ENCODE measurements at regions not wholly inside any gene's neighbourhood (a gene's known extent, or its start where the extent isn't known, plus 50 kb on each side); places are given as distances from the start of the nearest gene placed in this dataset.

DNA sequence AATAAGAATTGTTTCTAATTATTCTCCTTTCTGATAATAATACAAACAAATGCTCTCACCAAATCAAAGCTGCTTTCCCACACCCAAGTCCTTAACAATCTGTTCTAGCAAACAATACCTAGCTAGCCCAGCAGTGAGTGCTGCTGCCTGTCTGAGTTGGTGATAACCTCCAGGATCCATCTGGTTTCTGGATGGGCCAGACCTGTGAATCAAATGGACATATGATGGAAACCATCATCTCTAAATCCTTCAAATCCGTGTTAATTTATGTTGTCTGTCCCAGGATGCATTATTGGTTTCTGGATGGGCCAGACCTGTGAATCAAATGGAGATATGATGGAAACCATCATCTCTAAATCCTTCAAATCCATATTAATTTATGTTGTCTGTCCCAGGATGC lies 1230.0 kb downstream of the AMY1C start:
- DNase-seq (ENCODE audit: low read depth in 1 of 2, low spot score in 1 of 2) = no peak
- Histone ChIP-seq H3K36me3 (no peaks in the 10 kb centered on the region), H3K4me3 (no peak overlapping the region), H3K27me3 (no peaks in the 10 kb centered on the region), H3K9me3 (ENCODE audit: low read depth) (no peaks in the 10 kb centered on the region), H3K4me1 (ENCODE audit: low read depth) (no peaks in the 10 kb centered on the region), H3K27ac (no peak overlapping the region)
- TF ChIP-seq, protein P1, sequence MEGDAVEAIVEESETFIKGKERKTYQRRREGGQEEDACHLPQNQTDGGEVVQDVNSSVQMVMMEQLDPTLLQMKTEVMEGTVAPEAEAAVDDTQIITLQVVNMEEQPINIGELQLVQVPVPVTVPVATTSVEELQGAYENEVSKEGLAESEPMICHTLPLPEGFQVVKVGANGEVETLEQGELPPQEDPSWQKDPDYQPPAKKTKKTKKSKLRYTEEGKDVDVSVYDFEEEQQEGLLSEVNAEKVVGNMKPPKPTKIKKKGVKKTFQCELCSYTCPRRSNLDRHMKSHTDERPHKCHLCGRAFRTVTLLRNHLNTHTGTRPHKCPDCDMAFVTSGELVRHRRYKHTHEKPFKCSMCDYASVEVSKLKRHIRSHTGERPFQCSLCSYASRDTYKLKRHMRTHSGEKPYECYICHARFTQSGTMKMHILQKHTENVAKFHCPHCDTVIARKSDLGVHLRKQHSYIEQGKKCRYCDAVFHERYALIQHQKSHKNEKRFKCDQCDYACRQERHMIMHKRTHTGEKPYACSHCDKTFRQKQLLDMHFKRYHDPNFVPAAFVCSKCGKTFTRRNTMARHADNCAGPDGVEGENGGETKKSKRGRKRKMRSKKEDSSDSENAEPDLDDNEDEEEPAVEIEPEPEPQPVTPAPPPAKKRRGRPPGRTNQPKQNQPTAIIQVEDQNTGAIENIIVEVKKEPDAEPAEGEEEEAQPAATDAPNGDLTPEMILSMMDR (IDR thresholded peaks at IDR 0.05; ENCODE audit: low read depth, low read length) = no peak

DNA sequence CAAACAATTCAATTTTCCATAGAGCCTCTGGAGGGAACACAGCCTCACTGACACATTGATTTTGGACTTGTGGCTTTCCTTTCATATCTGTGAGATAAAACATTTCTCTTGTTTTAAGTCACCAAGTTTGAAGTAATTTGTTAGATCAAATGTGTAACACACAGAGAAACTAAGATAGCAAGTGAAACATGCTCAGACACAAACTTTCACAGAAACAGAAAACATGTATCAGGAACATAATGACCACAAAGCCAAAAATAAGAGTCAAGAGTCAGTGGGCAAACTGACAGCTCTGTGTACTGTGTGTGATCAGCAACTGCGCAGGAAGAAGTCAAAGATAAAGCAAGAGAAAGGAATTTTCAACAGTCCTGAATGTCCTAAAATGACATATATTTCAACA lies 1237.5 kb downstream of the AMY1C start:
- no peak overlapping the region for H3K27ac ChIP-seq
- H3K4me3 ChIP-seq = no peak overlapping the region
- no peak for DNase-seq (ENCODE audit: low read depth in 1 of 2, low spot score in 1 of 2)
- TF ChIP-seq, protein P1 (IDR thresholded peaks at IDR 0.05; ENCODE audit: low read depth, low read length) = no peak
- H3K9me3 ChIP-seq (ENCODE audit: low read depth) = no peaks in the 10 kb centered on the region
- no peaks in the 10 kb centered on the region for H3K36me3 ChIP-seq
- no peaks in the 10 kb centered on the region for H3K4me1 ChIP-seq (ENCODE audit: low read depth)
- no peaks in the 10 kb centered on the region for H3K27me3 ChIP-seq

DNA sequence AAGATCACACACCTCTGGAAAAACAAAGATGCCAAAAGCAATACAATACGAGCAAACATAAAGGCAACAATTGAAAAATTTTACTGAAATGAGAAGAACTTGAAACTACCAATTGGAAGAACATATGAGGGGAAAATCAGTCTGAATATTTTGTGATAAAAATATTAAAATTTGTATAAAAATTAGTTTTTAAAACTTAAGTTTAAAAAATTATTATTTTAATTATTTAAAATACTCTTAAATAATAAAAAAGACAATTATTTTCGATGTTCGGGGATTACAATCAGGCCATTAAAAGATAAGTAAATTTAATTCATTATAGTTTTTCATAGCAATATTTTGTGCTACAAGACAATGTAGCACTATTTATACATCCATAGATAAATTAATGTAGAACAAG lies 1239.3 kb downstream of the AMY1C start:
- Histone ChIP-seq H3K4me1 (ENCODE audit: low read depth) (no peaks in the 10 kb centered on the region), H3K27ac (no peak overlapping the region), H3K27me3 (no peaks in the 10 kb centered on the region), H3K9me3 (ENCODE audit: low read depth) (no peaks in the 10 kb centered on the region), H3K4me3 (no peak overlapping the region), H3K36me3 (no peaks in the 10 kb centered on the region)
- DNase-seq (ENCODE audit: low read depth in 1 of 2, low spot score in 1 of 2) = no peak
- TF ChIP-seq, protein P1 (IDR thresholded peaks at IDR 0.05; ENCODE audit: low read depth, low read length) = no peak

DNA sequence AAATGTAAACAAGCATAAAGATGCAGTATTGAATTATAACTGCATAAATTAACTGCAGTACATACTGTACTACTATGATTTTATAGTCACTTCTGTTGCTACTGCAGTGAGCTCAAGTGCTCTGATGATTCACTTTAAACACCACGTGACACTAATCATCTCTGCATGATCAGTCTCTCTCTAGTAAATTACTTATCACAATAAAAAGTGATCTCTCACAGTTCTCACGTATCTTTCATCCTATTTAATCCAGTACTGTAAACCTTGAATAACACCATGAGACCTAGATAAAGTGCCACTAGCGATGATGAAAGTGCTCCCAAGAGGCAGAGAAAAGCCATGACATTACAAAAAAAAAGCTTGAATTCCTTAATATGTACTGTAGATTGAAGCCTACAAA lies 1242.0 kb downstream of the AMY1C start:
- Histone ChIP-seq H3K4me1 (ENCODE audit: low read depth) (no peaks in the 10 kb centered on the region), H3K9me3 (ENCODE audit: low read depth) (no peaks in the 10 kb centered on the region), H3K27me3 (no peaks in the 10 kb centered on the region), H3K4me3 (no peak overlapping the region), H3K27ac (no peak overlapping the region), H3K36me3 (no peaks in the 10 kb centered on the region)
- TF ChIP-seq, protein P1 (IDR thresholded peaks at IDR 0.05; ENCODE audit: low read depth, low read length) = no peak
- DNase-seq (ENCODE audit: low read depth in 1 of 2, low spot score in 1 of 2) = no peak

DNA sequence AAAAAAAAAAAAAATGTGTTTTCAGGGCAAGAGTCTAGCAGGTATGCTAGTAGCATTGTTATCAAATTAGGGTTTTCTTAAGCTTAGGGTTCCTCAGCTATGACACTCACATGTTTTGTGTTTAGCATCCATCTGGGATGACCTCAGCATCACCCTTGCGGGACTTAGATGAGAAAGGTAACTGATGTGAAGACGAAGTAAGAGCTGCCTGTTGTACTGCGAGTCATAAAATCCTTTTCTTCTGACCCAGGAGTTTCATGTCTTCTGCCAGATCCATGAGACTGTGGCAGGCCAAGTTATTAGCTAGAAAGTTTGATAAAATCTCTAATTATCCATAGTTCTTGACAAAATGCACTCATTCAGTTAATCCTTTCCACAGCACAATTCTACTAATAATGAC lies 1251.1 kb downstream of the AMY1C start:
- DNase-seq (ENCODE audit: low read depth in 1 of 2, low spot score in 1 of 2) = no peak
- Histone ChIP-seq H3K27me3 (no peaks in the 10 kb centered on the region), H3K27ac (no peak overlapping the region), H3K4me1 (ENCODE audit: low read depth) (no peaks in the 10 kb centered on the region), H3K9me3 (ENCODE audit: low read depth) (no peaks in the 10 kb centered on the region), H3K36me3 (no peaks in the 10 kb centered on the region), H3K4me3 (no peak overlapping the region)
- TF ChIP-seq, protein P1 (IDR thresholded peaks at IDR 0.05; ENCODE audit: low read depth, low read length) = no peak

DNA sequence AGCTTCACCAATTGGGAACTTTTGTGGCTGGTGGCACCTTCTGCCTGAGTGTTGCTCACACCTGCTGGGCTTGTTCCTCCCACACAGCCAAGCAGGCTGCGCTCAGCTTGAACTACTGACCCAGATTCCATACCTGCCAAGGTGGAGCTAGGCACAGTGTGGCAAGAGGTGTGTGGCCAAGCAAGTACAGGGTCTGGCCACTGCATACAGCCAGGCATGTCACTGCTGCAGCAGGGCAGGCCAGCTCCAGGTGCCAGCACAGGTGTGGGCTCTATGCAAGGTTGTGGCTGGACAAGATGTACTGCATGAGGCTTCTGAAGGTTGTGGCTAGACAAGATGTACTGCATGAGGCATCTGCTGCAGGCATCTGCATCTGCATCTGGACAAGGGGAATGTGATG lies 1254.8 kb downstream of the AMY1C start:
- no peak overlapping the region for H3K4me3 ChIP-seq
- TF ChIP-seq, protein P1 (IDR thresholded peaks at IDR 0.05; ENCODE audit: low read depth, low read length) = no peak
- no peaks in the 10 kb centered on the region for H3K27me3 ChIP-seq
- no peak for DNase-seq (ENCODE audit: low read depth in 1 of 2, low spot score in 1 of 2)
- no peaks in the 10 kb centered on the region for H3K4me1 ChIP-seq (ENCODE audit: low read depth)
- no peaks in the 10 kb centered on the region for H3K36me3 ChIP-seq
- H3K9me3 ChIP-seq (ENCODE audit: low read depth) = no peaks in the 10 kb centered on the region
- no peak overlapping the region for H3K27ac ChIP-seq

Measured in cardiac muscle cell (in vitro differentiated cells and primary cell).